ENCODE measurements at regions not wholly inside any gene's neighbourhood (a gene's known extent, or its start where the extent isn't known, plus 50 kb on each side); places are given as distances from the start of the nearest gene placed in this dataset.
"Not testable (repeated sequence)": the region's sequence is repeated elsewhere in the genome, so short reads cannot be mapped to it uniquely, and the experiment has no call there.

- not testable (repeated sequence) for DNase-seq (ENCODE audit: low read depth)
- peak overlapping the region; percentile 16 for H3K4me3 ChIP-seq (ENCODE audit: low read depth, low read length)
Observed at GRCh38 chr9:66152406-66152805, 415.5 kb downstream of the FOXD4L4 start.

GRCh38 chr9:66153021-66153725 lies 416.2 kb downstream of the FOXD4L4 start:
- H3K4me3 ChIP-seq (ENCODE audit: low read depth, low read length), result peak overlapping the region; percentile 37
- TF ChIP-seq CTCF (conservative IDR thresholded peaks at IDR 0.05; ENCODE audit: low read depth, low read length), result peak; percentile 32
- not testable (repeated sequence) for DNase-seq (ENCODE audit: low read depth)

DNA sequence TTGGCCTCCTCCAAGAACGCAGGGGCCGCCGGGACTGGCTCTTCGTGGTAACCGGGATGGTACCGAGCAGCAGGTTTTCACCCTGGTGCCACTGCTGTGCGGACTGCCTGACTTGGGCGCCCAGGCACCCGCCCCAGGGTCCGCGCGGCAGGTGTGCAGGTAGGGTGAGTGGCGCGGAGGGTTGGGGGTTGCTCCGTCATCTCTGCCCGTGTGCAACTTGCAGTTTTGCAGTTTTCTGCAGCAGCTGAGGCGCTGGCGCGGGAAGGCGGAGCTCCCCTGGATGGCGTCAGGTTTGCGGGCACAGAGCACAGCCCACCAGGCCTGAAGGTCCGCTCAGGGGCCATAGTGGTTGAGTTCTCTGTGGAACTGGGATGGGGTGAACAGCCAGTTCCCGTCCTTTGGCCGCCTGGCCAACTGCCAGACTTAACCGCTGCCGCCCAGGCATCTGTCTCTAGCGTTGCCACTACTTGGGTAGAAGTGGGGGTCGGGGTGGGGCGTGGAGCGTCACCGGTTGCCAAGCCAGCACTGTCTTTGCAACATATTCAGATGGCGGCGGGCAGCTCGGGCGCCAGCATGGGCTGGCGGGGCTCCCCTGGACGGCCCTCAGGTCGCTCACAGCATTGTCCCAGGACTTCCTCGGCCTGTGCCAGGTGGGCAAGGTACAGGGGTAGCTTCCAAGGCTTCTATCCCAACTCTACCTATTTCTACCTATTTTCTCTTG lies 417.2 kb downstream of the FOXD4L4 start:
- H3K4me3 ChIP-seq (ENCODE audit: low read depth, low read length), result not testable (repeated sequence)

DNA sequence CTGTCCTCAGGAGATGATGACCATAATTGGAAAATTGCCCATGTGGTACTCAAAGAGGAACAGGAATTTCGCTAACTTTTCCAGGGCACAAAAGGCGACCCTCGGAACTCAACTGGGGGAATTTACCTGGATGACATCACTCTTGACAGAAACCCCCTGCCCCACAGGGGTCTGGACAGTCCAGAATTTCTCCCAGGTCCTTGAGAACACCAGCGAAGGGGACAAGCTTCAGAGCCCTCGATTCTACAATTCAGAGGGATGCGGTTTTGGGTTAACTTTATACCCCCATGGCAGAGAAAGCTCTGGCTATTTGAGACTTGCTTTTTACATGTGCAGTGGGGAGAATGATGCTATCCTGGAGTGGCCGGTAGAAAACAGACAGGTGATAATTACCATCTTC lies 445.4 kb downstream of the FOXD4L4 start:
- DNase-seq (ENCODE audit: low read depth); H3K4me3 ChIP-seq (ENCODE audit: low read depth, low read length): not testable (repeated sequence)

More for the DNA sequence above, 417.2 kb downstream of the FOXD4L4 start:
- DNase-seq (ENCODE audit: low read depth), result not testable (repeated sequence)

GRCh38 chr9:66183648-66184047 lies 446.7 kb downstream of the FOXD4L4 start:
- not testable (repeated sequence) for DNase-seq (ENCODE audit: low read depth); H3K4me3 ChIP-seq (ENCODE audit: low read depth, low read length)

DNA sequence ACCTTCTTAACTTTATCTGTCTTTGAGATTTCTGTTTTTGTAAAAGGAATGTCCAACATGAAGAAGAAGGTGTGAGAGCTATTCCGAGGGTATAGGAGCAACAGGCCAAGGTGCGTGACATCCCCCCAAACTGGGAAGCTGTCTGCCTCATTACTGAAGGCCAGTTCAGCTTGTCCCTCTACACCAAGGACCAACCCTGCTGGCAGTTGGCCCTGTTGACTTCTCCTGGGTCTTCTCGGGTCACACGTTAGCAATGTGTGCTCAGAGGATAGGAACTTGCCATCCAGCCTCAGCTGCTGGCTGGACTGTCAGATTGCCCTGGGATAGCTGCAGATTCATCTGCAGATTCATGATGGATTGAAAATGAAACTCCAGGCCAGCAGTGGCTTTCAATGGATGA lies 460.3 kb downstream of the FOXD4L4 start:
- H3K4me3 ChIP-seq (ENCODE audit: low read depth, low read length); DNase-seq (ENCODE audit: low read depth): not testable (repeated sequence)

DNA sequence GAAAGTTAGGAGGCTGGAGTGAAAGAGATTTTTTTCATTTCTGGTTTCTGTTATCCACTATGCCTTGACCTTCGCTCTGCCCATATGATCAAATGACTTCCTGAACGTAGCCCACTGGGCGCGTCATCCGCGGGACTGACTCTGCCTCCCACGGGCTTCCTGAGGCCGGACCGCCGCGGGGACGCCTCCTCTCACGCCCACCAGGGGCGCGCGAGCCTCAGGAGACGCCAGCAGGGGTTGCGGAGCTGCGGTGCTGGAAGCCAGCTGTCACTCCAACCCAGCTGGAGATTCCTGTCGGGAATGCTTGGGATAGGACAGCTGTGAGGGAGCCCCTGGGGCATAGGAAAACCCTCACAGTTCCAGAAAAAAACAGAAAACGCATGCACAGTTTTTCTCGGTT lies 461.5 kb downstream of the FOXD4L4 start:
- TF ChIP-seq CTCF (conservative IDR thresholded peaks at IDR 0.05; ENCODE audit: low read depth, low read length), result peak; percentile 8
- DNase-seq (ENCODE audit: low read depth); H3K4me3 ChIP-seq (ENCODE audit: low read depth, low read length): not testable (repeated sequence)

GRCh38 chr9:66206617-66207016 lies 469.7 kb downstream of the FOXD4L4 start:
- not testable (repeated sequence) for H3K4me3 ChIP-seq (ENCODE audit: low read depth, low read length); DNase-seq (ENCODE audit: low read depth)

DNA sequence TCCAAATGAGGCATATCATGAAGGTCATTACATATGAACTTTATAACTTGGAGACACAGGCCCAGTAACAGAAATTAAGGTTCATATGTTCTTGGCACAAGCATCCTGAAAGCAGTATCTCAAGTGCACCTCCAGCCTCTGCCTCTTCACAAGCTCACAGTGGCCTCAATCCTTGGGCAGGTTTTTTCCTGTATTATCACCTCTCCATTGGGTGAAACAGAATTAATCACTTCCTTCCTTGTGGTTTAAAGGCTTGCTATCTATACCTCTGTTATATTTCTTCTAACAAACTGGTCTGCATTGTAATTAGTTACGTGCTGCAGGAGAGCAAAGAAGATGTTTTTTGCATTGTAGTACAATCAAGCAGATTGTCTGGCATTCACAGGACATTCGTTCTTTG lies 471.0 kb downstream of the FOXD4L4 start:
- H3K4me3 ChIP-seq (ENCODE audit: low read depth, low read length), result not testable (repeated sequence)

DNA sequence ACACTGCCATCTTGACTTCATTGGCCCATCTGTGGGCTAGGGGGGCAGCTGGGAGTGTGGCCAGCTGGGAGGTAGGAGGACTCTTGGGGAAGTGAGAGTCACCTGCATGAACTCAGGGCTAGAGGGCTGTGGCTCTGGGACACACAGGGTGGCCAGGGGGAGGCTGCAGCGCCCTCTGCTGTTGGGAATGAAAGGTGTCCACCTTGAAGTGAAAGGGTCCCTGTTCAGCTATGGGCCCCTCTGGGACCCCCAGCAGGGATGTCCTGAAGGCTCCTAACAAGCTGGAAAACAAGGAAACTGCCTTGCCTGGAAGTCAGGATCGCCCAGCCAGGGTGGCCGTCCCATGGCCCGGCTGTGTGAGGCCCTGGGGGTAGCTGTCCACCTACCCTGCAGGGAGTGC lies 507.8 kb downstream of the FOXD4L4 start:
- TF ChIP-seq CTCF (conservative IDR thresholded peaks at IDR 0.05; ENCODE audit: low read depth, low read length), result peak; percentile 12
- DNase-seq (ENCODE audit: low read depth); H3K4me3 ChIP-seq (ENCODE audit: low read depth, low read length): not testable (repeated sequence)

More for the DNA sequence above, 471.0 kb downstream of the FOXD4L4 start:
- DNase-seq (ENCODE audit: low read depth), result not testable (repeated sequence)

- not testable (repeated sequence) for DNase-seq (ENCODE audit: low read depth)
Observed at GRCh38 chr9:66245481-66245880, 508.5 kb downstream of the FOXD4L4 start.

DNA sequence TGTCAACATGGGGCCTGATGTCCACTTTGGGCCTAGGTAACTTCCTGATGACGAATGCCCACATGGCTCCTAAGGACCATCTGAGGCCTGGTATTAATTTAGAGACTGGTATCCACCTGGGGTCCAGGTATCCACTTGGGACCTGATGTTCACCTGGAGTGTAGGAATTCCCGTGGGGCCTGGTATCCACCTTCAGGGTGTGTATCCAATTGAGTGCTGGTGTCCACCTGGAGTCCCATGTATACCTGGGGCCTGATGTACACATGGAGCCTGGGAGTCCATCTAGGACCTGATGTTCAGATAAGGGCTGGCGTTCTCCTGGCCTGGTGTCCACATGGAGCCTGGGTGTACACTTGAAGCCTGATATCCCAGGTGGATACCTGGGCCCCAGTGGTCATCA lies 520.6 kb downstream of the FOXD4L4 start:
- not testable (repeated sequence) for DNase-seq (ENCODE audit: low read depth)

More at GRCh38 chr9:66245481-66245880, 508.5 kb downstream of the FOXD4L4 start:
- not testable (repeated sequence) for H3K4me3 ChIP-seq (ENCODE audit: low read depth, low read length)

DNA sequence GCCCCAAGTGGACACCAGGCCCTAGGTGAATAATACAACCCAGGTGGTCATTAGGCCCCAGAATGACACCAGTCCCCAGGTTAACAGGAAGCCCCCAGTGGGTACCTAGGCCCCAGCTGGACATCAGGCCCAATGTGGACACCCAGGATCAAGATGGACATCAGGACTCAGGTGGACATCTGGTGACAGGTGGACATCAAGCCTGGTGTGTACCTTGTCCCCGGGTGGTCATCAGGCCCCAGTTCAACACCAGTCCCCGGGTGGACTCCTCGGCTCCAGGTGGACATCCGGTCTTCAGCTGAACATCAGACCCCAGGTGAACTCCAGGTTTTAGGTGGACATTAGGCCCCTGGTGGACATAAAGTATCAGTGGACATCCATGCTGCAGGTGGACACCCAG lies 524.6 kb downstream of the FOXD4L4 start:
- DNase-seq (ENCODE audit: low read depth), result not testable (repeated sequence)

More for the DNA sequence above, 520.6 kb downstream of the FOXD4L4 start:
- not testable (repeated sequence) for H3K4me3 ChIP-seq (ENCODE audit: low read depth, low read length)

GRCh38 chr9:66263621-66264020 lies 526.7 kb downstream of the FOXD4L4 start:
- H3K4me3 ChIP-seq (ENCODE audit: low read depth, low read length); DNase-seq (ENCODE audit: low read depth): not testable (repeated sequence)

More for the DNA sequence above, 524.6 kb downstream of the FOXD4L4 start:
- not testable (repeated sequence) for H3K4me3 ChIP-seq (ENCODE audit: low read depth, low read length)

- not testable (repeated sequence) for H3K4me3 ChIP-seq (ENCODE audit: low read depth, low read length); DNase-seq (ENCODE audit: low read depth)
Observed at GRCh38 chr9:66264786-66265185, 527.8 kb downstream of the FOXD4L4 start.

GRCh38 chr9:66266202-66266601 lies 529.3 kb downstream of the FOXD4L4 start:
- DNase-seq (ENCODE audit: low read depth), result not testable (repeated sequence)

More at GRCh38 chr9:66266202-66266601, 529.3 kb downstream of the FOXD4L4 start:
- H3K4me3 ChIP-seq (ENCODE audit: low read depth, low read length), result not testable (repeated sequence)
